ENCODE measurements at regions not wholly inside any gene's neighbourhood (a gene's known extent, or its start where the extent isn't known, plus 50 kb on each side); places are given as distances from the start of the nearest gene placed in this dataset.

DNA sequence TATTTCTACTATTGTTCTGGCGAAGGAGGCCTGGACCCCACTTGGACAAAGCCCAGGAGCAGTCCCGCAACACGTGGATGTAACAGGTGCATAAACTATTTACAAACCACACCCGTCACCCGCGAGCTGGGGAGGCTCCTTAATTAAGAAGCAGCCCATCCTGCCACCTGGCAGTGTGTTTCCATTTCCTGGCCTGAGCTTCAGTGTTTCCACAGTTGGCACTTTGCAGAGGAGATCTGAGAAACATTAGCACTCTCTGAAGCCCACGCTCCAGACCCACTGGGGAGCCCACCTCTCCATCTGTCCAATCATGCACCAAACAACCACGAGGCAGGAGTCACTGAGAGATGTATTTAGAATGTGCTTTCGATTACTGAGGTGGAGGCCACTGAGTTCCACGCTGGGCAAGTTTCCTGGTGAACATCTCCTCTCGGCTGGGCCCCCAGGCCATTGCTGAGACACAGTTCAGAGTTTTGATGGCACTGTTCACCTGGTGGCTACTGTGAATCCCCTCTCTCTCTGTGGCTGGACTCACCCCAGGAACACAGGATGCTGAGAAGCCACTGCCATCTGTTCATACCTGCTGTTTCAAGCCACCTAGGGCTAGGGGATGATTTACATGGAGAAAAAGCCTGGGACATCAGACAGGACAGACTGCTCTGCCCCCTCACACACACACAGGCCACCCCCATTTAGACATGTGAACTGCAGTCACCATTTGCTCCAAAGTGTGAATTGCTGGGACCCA, 129.1 kb downstream of the AIPL1 start:
- Mint-ChIP-seq H3K9me3 (ENCODE audit: low read depth) (no peaks in the 10 kb centered on the region), H3K27ac (no peak overlapping the region), H3K27me3 (peaks cover 5% of the 10 kb centered on the region), H3K36me3 (no peaks in the 10 kb centered on the region), H3K4me3 (no peak overlapping the region), H3K4me1 (no peaks in the 10 kb centered on the region)
- DNase-seq (no peak), ATAC-seq (no peak)
- CTCF ChIA-PET: no interaction called here

DNA sequence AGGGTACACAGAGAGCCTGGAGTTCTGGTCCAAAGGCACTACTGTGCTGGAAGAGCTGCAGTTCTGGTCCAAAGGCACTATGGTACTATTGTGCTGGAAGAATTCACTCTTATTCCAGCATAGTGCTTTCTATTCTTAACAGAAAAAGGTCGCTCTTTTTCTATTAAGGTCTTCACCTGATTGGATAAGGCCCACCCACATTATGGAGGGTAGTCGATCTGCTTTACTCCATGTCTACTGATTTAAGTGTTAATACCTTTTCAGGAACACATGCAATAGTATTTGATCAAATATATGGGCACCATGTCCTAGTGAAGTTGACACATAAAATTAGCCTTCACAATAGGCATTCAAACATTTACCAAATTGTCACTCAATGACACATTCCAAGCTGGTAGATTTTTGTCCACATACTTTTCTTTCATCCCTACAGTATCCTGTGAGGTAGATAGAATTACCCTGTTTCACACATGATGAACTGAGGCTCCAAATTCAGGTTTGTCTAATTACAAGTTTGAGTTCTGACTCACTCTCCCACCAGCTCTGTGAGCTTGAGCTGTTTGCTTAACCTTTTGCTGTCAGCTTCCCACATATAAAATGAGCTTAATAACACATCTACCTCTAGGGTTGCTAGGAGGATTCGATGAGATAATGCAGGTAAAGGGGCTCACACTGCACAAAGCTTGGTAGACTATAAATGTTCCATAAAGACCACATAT, 129.9 kb downstream of the AIPL1 start:
- no peak for ATAC-seq
- DNase-seq: no peak
- CTCF ChIA-PET: no interaction called here
- Mint-ChIP-seq H3K36me3 (no peaks in the 10 kb centered on the region), H3K4me3 (no peak overlapping the region), H3K4me1 (no peaks in the 10 kb centered on the region), H3K27ac (no peak overlapping the region), H3K27me3 (no peaks in the 10 kb centered on the region), H3K9me3 (ENCODE audit: low read depth) (no peaks in the 10 kb centered on the region)

DNA sequence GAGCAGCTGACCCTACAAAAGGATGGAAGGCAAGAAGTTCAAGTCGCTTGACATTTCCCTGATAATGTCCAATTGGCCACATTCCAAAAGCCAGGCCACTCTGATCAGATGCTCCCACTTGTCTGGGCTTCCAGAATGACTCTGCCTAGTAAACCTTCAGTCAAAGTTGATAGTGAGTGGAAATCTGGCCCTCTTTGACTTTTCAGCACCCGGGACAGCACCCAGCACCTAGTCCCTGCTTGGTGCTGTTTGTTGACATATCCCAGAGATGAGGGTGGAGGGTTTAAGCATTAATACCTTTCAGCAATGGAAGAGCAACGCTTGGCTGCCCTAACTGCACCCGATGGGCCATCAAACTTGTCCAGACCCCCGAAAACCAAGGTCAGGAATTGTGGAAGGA, 131.3 kb downstream of the AIPL1 start:
- no peaks in the 10 kb centered on the region for H3K36me3 Mint-ChIP-seq
- DNase-seq (no peak), ATAC-seq (no peak)
- no peak overlapping the region for H3K27ac Mint-ChIP-seq
- H3K4me3 Mint-ChIP-seq: no peak overlapping the region
- no peaks in the 10 kb centered on the region for H3K27me3 Mint-ChIP-seq
- no peaks in the 10 kb centered on the region for H3K4me1 Mint-ChIP-seq
- CTCF ChIA-PET: no interaction called here
- H3K9me3 Mint-ChIP-seq (ENCODE audit: low read depth): no peaks in the 10 kb centered on the region

DNA sequence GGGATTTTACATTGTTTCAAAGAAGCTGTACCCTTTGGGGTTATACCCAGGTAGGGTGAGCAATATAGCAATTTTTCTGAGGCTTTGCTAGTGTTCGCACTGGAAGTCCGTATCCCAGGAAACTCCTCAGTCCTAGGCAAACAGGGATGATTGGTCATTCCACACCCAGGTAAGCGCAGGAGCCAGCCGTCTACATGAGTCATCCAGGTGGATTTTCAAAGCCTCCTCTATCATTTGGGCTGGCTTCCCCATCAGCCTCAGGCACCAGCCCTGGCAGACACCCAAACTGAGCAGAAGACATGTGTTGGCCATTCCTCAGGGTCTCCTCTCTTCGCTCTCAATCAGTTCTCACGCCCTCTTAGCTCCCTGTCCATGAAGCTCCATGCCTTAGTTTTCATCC, 135.6 kb downstream of the AIPL1 start:
- CTCF ChIA-PET: no interaction called here
- H3K9me3 Mint-ChIP-seq (ENCODE audit: low read depth): no peaks in the 10 kb centered on the region
- H3K4me1 Mint-ChIP-seq: no peaks in the 10 kb centered on the region
- no peaks in the 10 kb centered on the region for H3K36me3 Mint-ChIP-seq
- no peak overlapping the region for H3K27ac Mint-ChIP-seq
- H3K4me3 Mint-ChIP-seq: no peak overlapping the region
- no peak for DNase-seq
- peaks cover 6% of the 10 kb centered on the region for H3K27me3 Mint-ChIP-seq
- no peak for ATAC-seq

DNA sequence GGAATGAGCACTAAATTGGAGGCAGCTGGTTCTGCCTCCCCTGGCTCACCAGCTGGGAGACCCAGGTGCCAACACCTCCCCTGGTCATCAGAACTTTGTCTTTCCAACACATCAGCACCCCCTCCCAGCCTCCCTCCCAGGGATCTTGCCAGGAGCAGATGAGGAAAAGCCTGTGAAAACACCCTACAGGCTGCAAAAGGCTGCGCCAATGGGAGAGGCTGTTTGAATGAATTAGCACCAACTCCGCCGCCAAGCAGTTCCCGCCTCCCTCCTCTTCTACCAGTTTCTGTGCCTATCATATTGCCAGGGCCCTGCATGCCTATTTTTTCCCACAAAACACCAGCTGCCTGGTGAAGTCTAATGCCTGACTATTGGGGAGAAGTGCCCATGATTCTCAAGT, 137.0 kb downstream of the AIPL1 start:
- peaks cover 12% of the 10 kb centered on the region for H3K27me3 Mint-ChIP-seq
- no peaks in the 10 kb centered on the region for H3K9me3 Mint-ChIP-seq (ENCODE audit: low read depth)
- H3K4me3 Mint-ChIP-seq: no peak overlapping the region
- CTCF ChIA-PET: no interaction called here
- no peaks in the 10 kb centered on the region for H3K36me3 Mint-ChIP-seq
- no peak for ATAC-seq
- DNase-seq: no peak
- H3K4me1 Mint-ChIP-seq: no peaks in the 10 kb centered on the region
- H3K27ac Mint-ChIP-seq: no peak overlapping the region

DNA sequence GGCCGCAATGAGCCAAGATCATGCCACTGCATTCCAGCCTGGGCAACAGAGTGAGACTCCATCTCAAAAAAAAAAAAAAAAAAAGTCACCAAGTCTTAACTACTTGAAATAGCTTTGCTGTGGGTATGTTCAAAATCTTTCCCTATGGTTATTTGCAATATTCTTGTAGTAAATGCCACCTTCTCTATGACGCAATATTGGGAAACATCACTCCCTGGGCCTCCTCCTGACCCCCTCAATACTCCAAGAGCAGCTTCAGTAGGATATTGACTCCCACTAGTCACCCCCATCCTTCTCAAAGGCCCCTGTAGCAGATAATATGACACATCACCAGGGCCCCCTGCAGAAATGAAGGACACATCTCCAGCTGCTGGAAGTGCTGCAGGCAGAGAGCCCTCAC, 137.8 kb downstream of the AIPL1 start:
- Mint-ChIP-seq H3K36me3 (no peaks in the 10 kb centered on the region), H3K4me3 (no peak overlapping the region), H3K27me3 (peaks cover 12% of the 10 kb centered on the region), H3K9me3 (ENCODE audit: low read depth) (no peaks in the 10 kb centered on the region), H3K27ac (no peak overlapping the region), H3K4me1 (no peaks in the 10 kb centered on the region)
- ATAC-seq (no peak), DNase-seq (no peak)
- CTCF ChIA-PET: no interaction called here

DNA sequence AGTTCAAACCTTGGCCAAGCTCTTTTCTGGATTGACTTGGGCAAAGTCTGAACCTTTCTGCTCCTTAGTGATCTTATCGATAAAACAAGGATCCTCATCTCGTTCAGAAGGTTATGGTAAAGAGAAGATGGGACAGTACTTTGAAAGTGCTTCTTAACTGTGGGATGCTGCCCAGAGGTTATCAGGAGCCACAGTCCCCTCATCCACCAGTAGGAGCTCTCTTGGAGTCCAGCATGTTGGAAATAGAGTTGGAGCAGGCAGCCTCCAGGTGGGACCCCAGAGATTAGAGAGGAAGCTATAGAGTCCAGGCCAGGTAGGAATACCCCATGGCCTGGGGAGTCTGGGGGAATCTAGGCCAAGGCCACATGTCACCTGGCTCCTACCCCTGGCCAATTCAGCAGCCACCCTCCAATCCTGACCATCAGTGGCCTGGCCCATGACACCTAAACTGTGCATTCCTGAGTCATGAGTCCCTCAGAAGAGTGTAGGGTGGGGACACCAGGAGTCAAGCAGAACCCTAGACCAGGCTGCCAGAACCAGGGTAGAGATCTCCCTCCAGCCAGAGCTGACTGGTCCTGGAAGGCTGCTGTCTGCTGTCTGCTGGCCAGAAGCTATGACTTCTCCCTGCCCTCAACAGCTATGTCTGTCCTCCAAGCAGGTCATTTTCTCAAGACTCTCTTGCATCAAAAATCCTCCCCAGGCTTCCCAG, 144.3 kb downstream of the AIPL1 start:
- no peaks in the 10 kb centered on the region for H3K36me3 Mint-ChIP-seq
- H3K4me3 Mint-ChIP-seq: no peak overlapping the region
- CTCF ChIA-PET: no interaction called here
- no peak for DNase-seq
- no peaks in the 10 kb centered on the region for H3K4me1 Mint-ChIP-seq
- ATAC-seq: no peak
- peaks cover 12% of the 10 kb centered on the region for H3K27me3 Mint-ChIP-seq
- no peaks in the 10 kb centered on the region for H3K9me3 Mint-ChIP-seq (ENCODE audit: low read depth)
- H3K27ac Mint-ChIP-seq: no peak overlapping the region

DNA sequence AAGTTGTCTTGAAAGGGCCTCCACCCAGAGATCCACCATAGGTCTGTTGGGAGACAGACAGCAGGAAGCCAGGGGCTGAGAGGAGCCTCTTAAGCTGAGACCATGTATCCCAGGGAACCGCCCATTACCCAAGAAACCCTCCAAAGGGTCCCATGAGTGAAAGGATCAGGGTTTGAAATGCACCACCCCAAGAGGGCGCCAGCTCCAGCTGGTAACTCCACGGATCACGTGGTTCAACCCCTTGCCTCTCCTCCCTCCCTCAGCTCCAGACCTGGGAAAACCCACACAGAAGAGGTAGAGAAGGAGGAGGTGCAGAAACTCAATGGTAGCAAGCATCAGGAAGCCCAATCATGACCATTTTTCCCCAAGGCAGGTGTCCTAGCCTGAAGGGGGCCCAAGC, 148.7 kb downstream of the AIPL1 start:
- CTCF ChIA-PET: no interaction called here
- DNase-seq (no peak), ATAC-seq (no peak)
- Mint-ChIP-seq H3K4me3 (no peak overlapping the region), H3K36me3 (no peaks in the 10 kb centered on the region), H3K9me3 (ENCODE audit: low read depth) (no peaks in the 10 kb centered on the region), H3K27me3 (no peaks in the 10 kb centered on the region), H3K27ac (no peak overlapping the region), H3K4me1 (no peaks in the 10 kb centered on the region)

DNA sequence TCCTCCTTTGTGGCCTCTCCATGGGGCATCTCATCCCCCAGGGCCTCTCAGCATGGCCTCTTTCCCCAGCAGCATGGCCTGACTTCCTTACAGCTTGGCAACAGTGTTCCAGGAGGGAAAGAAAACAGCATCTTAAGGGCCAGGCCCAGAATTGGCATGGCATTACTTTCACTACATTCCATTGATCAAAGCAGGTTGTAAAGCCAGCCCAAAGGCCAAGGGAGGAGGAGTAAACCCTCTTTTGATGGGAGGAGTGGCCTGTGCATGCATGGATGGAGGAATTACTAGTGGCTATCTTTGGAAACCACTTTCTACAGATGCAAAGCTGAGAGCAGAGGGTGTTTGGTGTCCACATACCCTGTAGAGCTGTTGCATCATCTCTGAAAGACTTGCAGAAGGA, 149.4 kb downstream of the AIPL1 start:
- DNase-seq (no peak), ATAC-seq (no peak)
- no peaks in the 10 kb centered on the region for H3K36me3 Mint-ChIP-seq
- H3K4me3 Mint-ChIP-seq: no peak overlapping the region
- no peaks in the 10 kb centered on the region for H3K27me3 Mint-ChIP-seq
- no peak overlapping the region for H3K27ac Mint-ChIP-seq
- no peaks in the 10 kb centered on the region for H3K4me1 Mint-ChIP-seq
- no peaks in the 10 kb centered on the region for H3K9me3 Mint-ChIP-seq (ENCODE audit: low read depth)
- CTCF ChIA-PET: no interaction called here

DNA sequence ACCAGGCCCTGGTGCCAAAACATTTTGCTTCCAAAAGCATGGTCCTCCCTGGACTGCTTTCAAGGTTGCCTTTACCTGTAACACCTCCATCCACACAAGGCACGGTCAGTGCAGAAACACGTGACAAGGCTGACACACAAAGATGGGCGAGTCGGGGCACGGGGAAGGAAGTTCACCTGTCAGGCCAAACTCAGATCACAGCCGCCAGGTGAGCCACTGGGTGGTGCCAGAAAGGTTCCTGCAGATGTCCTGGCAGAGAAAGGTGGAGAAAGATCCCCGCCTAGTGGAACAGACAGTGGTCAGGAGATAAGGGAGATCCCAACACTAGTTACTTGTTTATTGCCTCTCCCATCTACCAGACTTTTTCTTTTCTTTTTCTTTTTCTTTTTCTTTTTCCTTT, 155.3 kb downstream of the AIPL1 start:
- no peaks in the 10 kb centered on the region for H3K4me1 Mint-ChIP-seq
- peaks cover 6% of the 10 kb centered on the region for H3K27me3 Mint-ChIP-seq
- CTCF ChIA-PET: interaction anchor here (0.7 kb wide), 1 partner anchor 80 kb away, joined by 3 read pairs; no protein-coding TSS in a partner anchor
- no peak for ATAC-seq
- H3K36me3 Mint-ChIP-seq: no peaks in the 10 kb centered on the region
- no peak overlapping the region for H3K27ac Mint-ChIP-seq
- no peak for DNase-seq
- H3K9me3 Mint-ChIP-seq (ENCODE audit: low read depth): no peaks in the 10 kb centered on the region
- no peak overlapping the region for H3K4me3 Mint-ChIP-seq

DNA sequence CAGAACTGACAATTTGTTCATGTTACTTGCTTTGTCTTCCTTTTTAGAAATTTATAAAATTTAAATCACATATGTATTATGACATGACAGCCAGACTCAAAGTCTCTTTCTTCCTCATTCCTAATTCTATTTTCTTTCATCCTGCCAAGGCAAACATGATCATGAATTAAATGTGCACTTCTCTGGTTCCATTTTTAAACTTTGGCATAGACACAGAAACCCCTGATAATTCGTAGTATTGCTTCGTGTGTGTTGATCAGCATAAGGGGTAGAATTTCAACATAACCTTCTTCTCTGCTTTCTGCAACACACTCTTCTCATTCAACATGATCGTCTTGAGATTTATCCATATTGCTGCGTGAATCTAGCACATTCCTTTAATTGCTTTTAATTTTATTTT, 156.5 kb downstream of the AIPL1 start:
- DNase-seq (no peak), ATAC-seq (no peak)
- CTCF ChIA-PET: no interaction called here
- Mint-ChIP-seq H3K9me3 (ENCODE audit: low read depth) (no peaks in the 10 kb centered on the region), H3K27ac (no peak overlapping the region), H3K4me3 (no peak overlapping the region), H3K36me3 (no peaks in the 10 kb centered on the region), H3K4me1 (no peaks in the 10 kb centered on the region), H3K27me3 (peaks cover 6% of the 10 kb centered on the region)

DNA sequence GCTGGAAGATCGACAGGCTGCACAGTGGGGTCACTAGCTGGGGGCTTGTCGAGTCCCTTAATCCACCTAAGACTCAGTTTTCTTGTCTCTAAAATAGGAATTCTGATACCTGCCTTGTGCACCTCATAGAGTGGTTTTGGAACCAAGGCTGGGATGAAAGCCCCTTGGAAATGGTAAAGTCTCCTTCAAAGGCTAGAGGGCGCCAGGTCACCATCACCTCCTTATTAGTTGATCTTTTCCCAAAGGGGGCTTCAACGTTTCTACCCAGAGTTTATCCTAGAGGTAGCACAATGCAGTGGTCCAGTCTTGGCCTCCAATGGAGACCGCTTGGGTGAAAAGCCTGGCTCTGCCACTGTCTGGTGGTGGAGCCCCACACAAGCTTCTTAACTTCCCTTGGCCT, 158.2 kb downstream of the AIPL1 start:
- H3K9me3 Mint-ChIP-seq (ENCODE audit: low read depth): no peaks in the 10 kb centered on the region
- no peaks in the 10 kb centered on the region for H3K36me3 Mint-ChIP-seq
- CTCF ChIA-PET: no interaction called here
- no peak overlapping the region for H3K4me3 Mint-ChIP-seq
- no peak for ATAC-seq
- no peak for DNase-seq
- no peak overlapping the region for H3K27ac Mint-ChIP-seq
- H3K4me1 Mint-ChIP-seq: no peaks in the 10 kb centered on the region
- H3K27me3 Mint-ChIP-seq: peaks cover 6% of the 10 kb centered on the region

DNA sequence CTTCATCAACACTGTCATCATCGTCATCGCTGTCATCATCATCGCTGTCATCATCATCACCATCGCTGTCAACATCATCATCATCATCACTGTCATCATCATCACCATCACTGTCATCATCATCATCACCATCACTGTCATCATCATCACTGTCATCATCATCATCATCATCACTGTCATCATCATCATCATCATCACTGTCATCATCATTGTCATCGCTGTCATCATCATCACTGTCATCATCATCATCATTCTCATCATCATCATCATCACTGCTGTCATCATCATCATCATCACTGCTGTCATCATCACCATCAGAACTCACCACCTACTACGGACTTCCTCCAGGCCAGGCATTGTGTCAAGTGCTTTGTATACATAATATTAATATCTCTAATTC, 160.6 kb downstream of the AIPL1 start:
- Mint-ChIP-seq H3K27me3 (peaks cover 1% of the 10 kb centered on the region), H3K9me3 (ENCODE audit: low read depth) (no peaks in the 10 kb centered on the region), H3K4me3 (no peak overlapping the region), H3K36me3 (no peaks in the 10 kb centered on the region), H3K4me1 (no peaks in the 10 kb centered on the region), H3K27ac (no peak overlapping the region)
- ATAC-seq (no peak), DNase-seq (no peak)
- CTCF ChIA-PET: no interaction called here

DNA sequence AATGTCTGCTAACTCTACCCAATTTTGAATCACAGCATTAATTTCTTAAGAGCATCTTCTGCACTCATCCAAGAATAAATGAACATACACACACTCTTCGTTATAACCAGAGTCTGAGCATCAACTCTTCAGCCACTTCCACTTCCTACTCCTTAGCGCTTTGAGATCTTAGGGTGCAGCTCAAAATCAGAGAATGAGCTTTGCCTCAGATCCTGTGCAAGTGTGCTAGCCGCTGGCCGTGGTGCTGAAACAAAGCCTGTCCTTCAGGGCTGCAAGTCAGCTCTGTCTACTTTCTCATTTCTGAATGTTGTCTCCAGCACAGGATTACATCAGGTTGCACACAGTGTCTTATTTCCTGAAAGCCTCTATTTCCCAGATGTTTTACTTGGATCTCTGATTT, 165.4 kb downstream of the AIPL1 start:
- CTCF ChIA-PET: no interaction called here
- DNase-seq (peak; percentile 58), ATAC-seq (no peak)
- Mint-ChIP-seq H3K9me3 (ENCODE audit: low read depth) (no peaks in the 10 kb centered on the region), H3K36me3 (no peaks in the 10 kb centered on the region), H3K27ac (no peak overlapping the region), H3K27me3 (no peaks in the 10 kb centered on the region), H3K4me1 (no peaks in the 10 kb centered on the region), H3K4me3 (no peak overlapping the region)

Data from activated CD8-positive, alpha-beta memory T cell treated with anti-CD3 and anti-CD28 coated beads, Interleukin-2, amount 10 ng/mL, durations not matched to agents 7 days and 5 days (primary cell).